Central memory CD4-positive, alpha-beta T cell (primary cell): ENCODE measurements at regions not wholly inside any gene's neighbourhood (a gene's known extent, or its start where the extent isn't known, plus 50 kb on each side); places are given as distances from the start of the nearest gene placed in this dataset.
A peak's percentile ranks its signal among the peaks of the same experiment; 100 is the strongest.
"Not testable (repeated sequence)": the region's sequence is repeated elsewhere in the genome, so short reads cannot be mapped to it uniquely, and the experiment has no call there.

Experiments
- DNase-seq: peaks from one replicate; pipeline ENCODE4 v3.0.0; 2022

- no peak for DNase-seq
These were observed 243.8 kb upstream of the BTG1 start for GRCh38 chr12:92389466-92389865.

GRCh38 chr12:92385296-92385695, 239.7 kb upstream of the BTG1 start:
- no peak for DNase-seq

GRCh38 chr12:92384571-92384970, 238.9 kb upstream of the BTG1 start:
- DNase-seq = no peak

GRCh38 chr12:92382383-92382878, 236.8 kb upstream of the BTG1 start:
- no peak for DNase-seq

GRCh38 chr12:92381856-92382255, 236.2 kb upstream of the BTG1 start:
- no peak for DNase-seq

DNA sequence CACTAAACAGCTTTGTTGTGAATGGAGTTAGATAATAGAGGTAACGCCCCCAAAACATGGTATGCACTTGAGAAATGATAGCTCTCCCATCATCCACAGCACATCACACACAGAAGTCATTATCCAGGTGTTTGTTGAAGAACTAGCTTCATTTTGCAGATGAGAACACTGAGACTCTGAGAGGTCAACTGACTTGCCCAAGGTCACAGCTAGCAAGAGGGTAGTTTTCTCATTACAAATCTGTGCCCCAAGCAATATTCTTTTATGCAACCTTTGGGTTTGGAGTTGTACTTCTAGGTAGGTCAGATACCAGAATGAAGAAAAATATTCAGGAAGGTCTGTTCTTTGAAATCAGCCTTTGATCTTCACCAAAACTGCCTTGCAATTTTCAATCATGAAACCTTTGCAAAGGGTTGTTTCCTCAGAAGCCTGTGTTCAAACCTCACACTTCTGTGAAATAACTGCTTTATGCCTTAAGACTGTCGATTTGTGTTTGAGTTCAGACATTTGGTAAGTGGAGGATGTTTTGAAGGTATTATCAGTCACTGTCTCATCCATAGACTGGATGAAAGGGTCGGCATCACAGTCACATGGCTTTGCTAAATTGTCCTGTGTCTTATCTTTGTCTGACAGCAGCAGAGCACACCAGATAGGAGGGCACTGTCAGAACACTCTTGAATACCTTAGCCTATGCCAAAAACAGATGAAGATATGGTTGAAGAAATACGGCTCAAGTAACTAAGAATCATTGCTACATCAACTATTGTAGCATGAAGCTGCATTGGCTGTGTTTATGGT, 233.2 kb upstream of the BTG1 start:
- peak; percentile 24 for DNase-seq

- not testable (repeated sequence) for DNase-seq
These were observed 229.9 kb upstream of the BTG1 start for GRCh38 chr12:92375504-92375903.

DNA sequence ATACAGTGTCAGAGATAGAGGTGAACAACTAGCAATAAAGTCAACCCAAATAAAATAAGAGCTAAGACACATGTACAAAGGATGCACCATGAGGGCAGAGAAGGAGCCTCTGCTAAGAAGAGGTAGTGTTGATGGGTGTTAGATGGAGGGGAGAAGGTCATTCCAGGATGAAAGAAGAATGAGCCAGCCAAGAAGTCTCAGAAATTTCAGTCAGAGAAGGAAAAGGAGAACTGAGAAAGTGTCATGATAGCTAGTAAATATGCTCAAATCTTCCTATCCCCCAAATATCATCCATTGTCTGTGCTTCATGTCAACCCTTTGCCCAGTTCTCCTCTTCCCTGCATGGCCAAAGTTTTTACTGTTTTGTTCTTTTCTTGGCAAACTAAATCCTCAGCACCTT, 225.2 kb upstream of the BTG1 start:
- DNase-seq = no peak

DNA sequence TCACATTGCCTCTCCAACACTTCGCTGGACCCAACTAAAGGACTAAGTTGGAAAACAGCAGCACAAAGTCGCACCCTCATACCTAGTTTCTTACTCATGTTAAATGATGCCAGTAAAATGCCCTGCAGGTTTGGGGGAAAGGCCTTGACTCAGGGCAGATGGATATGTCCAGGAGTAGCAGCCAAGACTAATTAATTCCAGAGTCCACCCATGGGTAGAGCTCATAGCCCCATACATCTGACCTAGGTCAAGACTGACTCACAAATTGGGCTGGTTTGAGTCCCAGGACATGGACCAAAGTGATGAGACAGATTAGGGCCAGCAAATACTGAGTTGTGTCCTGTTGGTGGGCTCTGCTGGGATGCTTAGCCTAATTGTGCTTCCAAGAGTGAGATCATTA, 224.0 kb upstream of the BTG1 start:
- no peak for DNase-seq

- DNase-seq = no peak
These were observed 223.4 kb upstream of the BTG1 start for GRCh38 chr12:92369056-92369455.

DNA sequence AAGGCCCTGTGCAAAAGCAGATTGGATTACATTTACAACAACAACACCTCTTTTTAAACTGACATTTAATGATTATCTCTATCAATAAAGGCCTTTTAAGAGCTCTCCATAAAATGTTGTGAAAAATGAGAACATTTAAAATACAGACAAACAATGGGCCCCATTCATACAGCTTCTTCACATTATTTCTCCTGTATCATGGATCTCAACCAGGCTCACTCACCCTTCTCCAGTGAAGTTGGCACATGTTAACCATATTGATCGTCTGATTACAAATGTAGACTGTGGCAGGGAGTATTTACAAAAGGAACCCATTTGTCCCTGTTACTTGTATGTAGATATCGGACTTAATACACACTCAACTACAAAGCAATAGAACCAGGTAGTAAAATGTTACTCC, 220.2 kb upstream of the BTG1 start:
- DNase-seq = no peak

DNA sequence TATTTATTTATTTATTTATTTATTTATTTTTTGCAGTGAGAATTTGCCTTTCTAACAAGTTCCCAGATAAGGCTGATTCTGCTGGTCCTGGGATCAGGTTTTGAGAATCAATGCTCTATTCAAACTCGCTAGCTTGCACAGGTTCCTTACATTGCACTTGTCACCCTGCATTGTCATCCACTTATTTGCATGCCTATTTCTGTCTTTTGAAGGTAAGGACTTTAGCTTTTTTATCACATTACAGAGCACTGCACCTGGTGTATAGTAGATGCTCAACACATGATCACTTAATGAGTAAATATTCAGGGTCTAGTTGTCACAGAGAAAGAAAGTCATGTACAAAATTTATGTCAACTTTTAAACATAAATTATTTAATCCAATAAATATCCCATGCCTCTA, 219.7 kb upstream of the BTG1 start:
- DNase-seq = no peak

DNA sequence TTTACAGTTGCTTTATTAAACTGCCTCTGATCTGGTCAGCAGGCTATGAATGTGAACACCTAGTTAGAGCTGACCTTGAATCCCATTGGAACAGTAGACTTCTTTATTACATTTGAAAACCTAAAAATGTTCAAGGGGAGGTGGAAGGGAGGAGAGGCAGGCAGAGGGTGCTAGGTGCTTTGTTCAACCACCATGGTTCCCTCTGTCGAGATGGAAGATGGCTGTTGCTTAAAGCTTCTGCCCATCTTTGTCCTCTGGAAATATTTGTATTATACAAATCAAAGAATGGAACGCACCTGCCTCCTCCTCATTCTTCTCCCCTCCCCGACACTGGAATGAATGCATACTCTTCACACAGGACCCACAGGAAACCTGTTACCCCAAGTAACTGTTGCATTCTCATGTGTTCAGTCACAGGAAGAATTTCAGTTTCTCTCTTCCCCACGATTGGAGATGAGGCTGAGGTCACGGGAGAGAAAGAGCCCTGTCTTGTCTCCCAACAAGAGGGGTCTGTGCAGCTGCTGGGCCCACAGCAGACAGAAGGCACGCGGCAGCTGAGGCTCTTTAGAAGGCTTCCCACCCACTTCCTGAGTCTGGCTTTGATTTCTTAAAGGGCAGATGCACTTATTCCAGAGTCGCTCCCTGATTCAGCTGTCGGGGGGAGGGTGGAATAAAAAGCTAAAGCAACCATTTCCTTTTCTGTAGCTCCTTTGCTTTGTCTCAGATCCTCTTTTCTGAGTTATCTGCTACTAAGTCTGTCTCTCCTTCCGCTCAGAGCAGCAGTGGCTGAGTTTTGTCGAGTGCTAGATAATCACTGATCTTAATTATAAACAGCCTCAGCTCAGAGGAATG, 217.9 kb upstream of the BTG1 start:
- DNase-seq = peak; percentile 60

DNA sequence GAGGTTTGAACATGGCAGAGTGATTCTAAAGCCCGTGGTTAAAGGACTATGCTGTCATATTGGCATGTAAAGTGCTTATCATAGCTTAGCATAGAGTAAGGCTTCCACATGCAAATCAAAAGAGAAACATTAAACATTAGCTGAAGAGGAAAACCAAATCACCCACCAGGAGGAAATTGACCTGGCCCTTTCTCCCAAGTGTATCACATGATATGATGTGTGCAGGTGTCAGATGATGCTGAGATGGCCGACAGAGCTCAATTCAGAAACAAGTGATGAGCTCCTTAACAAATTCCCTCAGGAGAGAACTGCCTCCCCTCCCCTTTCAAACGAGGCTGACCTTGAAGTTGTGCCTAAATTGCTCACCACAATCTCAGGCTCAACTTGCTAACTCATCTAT, 217.1 kb upstream of the BTG1 start:
- no peak for DNase-seq

GRCh38 chr12:92362126-92362525, 216.5 kb upstream of the BTG1 start:
- DNase-seq = no peak

- peak; percentile 73 for DNase-seq
These were observed 214.9 kb upstream of the BTG1 start for GRCh38 chr12:92360543-92360942.

DNA sequence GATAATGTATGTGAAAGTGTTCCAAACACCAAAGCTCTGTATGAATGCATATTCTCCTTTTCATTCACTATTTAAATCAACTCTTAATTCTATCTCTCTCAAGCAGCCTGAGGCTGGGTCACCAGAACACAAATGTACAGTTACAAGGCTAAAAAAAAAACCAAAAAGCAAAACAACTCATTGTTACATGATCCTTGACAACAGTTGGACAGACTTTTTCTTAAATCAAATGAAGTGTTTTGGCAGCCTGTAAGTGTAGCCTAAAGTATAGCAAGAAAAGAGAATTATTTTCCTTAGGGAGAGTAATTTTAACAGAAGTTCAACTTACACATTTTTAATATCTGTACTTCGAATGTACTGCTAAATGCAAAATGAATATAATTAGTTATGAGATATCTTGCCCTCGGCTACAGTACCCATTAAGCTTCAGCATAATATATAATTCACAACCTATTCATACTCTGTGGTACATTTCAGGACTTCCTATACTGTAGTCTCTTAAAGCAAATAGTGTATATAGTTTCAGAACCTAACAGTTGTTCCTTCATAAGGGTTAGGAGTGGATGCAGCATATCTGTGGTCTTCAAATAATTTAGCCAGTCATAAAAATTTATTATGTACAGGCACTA, 214.0 kb upstream of the BTG1 start:
- DNase-seq = no peak

DNA sequence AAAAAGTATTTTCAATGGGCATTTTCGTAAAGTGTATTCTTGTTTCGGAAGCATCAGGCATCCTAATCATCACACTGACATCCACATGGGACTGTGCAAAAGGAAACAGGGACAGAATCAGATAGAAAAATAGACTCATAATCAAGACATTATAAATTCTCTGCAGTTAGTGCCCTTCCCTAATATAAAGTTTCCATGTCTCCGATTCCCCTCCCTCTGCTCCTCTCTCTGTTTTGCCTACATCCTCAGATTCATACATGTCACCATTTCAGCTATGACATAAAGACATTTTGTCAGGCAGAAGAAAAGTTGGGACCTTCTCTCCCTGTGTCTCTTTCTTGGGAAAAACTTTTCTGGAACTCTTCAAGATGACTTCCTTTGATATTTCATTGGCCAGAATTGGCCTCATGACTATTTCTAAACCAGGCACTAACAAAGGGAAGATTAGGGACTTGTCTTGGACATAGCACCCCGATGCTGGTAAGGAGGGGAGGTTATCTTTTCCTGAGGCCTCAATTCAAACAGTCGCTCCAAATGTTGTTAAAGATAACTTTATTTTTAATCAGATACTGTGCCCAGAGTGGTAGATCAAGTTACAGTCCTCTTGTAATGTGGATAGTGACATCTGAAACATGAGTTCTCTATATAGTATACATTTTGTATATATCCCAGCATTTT, 212.1 kb upstream of the BTG1 start:
- DNase-seq = no peak

- DNase-seq = no peak
These were observed 210.8 kb upstream of the BTG1 start for GRCh38 chr12:92356425-92356824.

DNA sequence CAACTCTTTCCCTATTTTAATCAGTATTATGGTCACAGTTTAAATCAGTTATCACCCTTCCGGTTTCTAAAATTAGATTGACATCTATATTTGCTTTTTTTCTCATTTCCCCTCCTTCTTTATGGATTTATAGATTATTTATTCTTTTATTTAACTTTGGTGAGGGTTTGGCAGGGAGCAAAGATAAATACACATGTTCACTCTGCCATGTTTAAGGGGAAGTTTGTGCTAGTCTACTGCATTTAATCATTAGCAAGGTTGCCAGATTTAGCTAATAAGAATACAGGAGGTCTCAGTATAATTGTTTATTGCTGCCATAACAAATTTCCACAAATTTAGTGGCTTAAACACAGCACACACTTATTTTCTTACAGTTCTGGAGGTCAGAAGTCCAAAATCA, 204.0 kb upstream of the BTG1 start:
- DNase-seq = no peak

- no peak for DNase-seq
These were observed 196.9 kb upstream of the BTG1 start for GRCh38 chr12:92342574-92342973.

DNA sequence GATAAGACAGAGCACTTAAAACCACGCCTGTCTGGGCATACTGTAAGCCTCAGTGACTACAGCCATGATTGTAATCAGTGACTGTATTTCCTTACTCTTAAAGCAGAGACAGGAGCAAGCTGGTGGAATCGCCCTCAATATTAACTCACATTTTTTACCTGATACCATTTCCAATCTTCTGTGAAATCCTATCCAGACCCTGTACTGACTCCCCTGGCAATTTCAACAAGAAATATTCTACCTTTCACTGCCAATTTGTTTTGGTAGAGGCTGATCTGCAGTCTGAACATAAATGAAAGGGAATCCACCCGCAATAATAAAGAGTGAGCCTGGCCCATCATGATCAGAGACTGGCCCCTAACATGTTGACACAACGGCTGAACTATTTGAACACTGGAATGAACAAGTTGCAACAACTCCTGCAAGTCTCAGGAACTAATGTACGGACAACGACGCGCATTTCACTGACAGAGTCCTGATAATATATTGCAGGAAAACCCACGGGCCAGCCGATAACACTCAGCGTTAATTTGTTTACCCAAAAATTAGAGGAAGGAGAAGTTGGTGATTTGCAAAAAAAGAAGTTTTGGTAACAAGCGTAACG, 195.5 kb upstream of the BTG1 start:
- DNase-seq = no peak
